Loucy (cell line): ENCODE measurements at regions not wholly inside any gene's neighbourhood (a gene's known extent, or its start where the extent isn't known, plus 50 kb on each side); places are given as distances from the start of the nearest gene placed in this dataset.

Experiments
- H2AFZ ChIP-seq: fragments of 200-600 bp; sonication (generic); 2 replicates; pipeline ENCODE4 v1.6.0; 2016; ENCODE audit warnings: antibody characterized with exemption, mild to moderate bottlenecking, low read length, moderate library complexity
- H3F3A ChIP-seq: fragments of 200-600 bp; 2 replicates; pipeline ENCODE4 v1.6.0; 2016; ENCODE audit warnings: antibody characterized with exemption, low read depth, mild to moderate bottlenecking
- H3K27me3 ChIP-seq: fragments of 200-600 bp; sonication (generic); 2 replicates; pipeline ENCODE4 v1.6.1; 2014; ENCODE audit warnings: low read length, mild to moderate bottlenecking; ENCODE audit not compliant: insufficient read depth, poor library complexity, severe bottlenecking
- H3K36me3 ChIP-seq: fragments of 200-600 bp; sonication (generic); 2 replicates; pipeline ENCODE4 v1.6.1; 2016; ENCODE audit warnings: low read length; ENCODE audit not compliant: insufficient read depth
- H3K4me1 ChIP-seq: fragments of 200-600 bp; sonication (generic); 2 replicates; pipeline ENCODE4 v1.5.1; 2014; ENCODE audit warnings: low read length, mild to moderate bottlenecking; ENCODE audit not compliant: insufficient read depth, poor library complexity, severe bottlenecking
- H3K4me2 ChIP-seq: fragments of 200-600 bp; sonication (generic); 2 replicates; pipeline ENCODE4 v1.6.0; 2014; ENCODE audit warnings: antibody characterized with exemption, low read length, low read depth, mild to moderate bottlenecking; ENCODE audit not compliant: poor library complexity, severe bottlenecking
- H3K4me3 ChIP-seq: fragments of 200-600 bp; sonication (generic); 2 replicates; pipeline ENCODE4 v1.5.1; 2014; ENCODE audit warnings: low read length, mild to moderate bottlenecking, mixed read lengths; ENCODE audit not compliant: poor library complexity, severe bottlenecking
- H3K79me2 ChIP-seq: fragments of 200-600 bp; sonication (generic); 2 replicates; pipeline ENCODE4 v1.6.1; 2014; ENCODE audit warnings: low read length; ENCODE audit not compliant: insufficient read depth
- H3K9ac ChIP-seq: fragments of 200-600 bp; sonication (generic); 2 replicates; pipeline ENCODE4 v1.6.0; 2014; ENCODE audit warnings: mild to moderate bottlenecking, low read depth, low read length, moderate library complexity; ENCODE audit not compliant: poor library complexity, severe bottlenecking
- H3K9me2 ChIP-seq: fragments of 200-600 bp; sonication (generic); replicated peaks from 2 replicates; pipeline ENCODE4 v1.6.1; 2016; ENCODE audit warnings: low read depth, low read length, mixed read lengths
- H3K9me3 ChIP-seq: fragments of 200-600 bp; sonication (generic); 2 replicates; pipeline ENCODE4 v1.6.1; 2014; ENCODE audit warnings: mild to moderate bottlenecking, antibody characterized with exemption, low read length, low read depth; ENCODE audit not compliant: insufficient read depth
- H4K20me1 ChIP-seq: fragments of 200-600 bp; sonication (generic); 2 replicates; pipeline ENCODE4 v1.6.0; 2014; ENCODE audit warnings: antibody characterized with exemption, low read length, mild to moderate bottlenecking; ENCODE audit not compliant: insufficient read depth, poor library complexity, severe bottlenecking
- CTCF ChIP-seq: fragments of 200-600 bp; sonication (generic); conservative IDR thresholded peaks from 2 replicates; pipeline ENCODE4 v1.5.1; 2014; ENCODE audit warnings: mild to moderate bottlenecking, antibody characterized with exemption, low read length
- EZH2phosphoT487 ChIP-seq: fragments of 200-600 bp; IDR thresholded peaks from 2 replicates; pipeline ENCODE4 v1.6.1; 2018; ENCODE audit warnings: antibody characterized with exemption, mild to moderate bottlenecking, moderate library complexity, borderline replicate concordance

- Histone ChIP-seq H3K36me3 (no peaks in the 10 kb centered on the region), H3K79me2 (no peaks in the 10 kb centered on the region), H3K9ac (no peak overlapping the region), H3K4me2 (peak overlapping the region; percentile 54), H3K4me1 (peaks cover 27% of the 10 kb centered on the region), H2AFZ (0 out of 2 replicates have a peak overlapping the region, but pooled peaks have one; percentile 32), H3K27me3 (no peaks in the 10 kb centered on the region), H3K4me3 (peak overlapping the region; percentile 10), H3F3A (no peaks in the 10 kb centered on the region; the same call in 1 of the 2 replicates), H3K9me2 (no peaks in the 10 kb centered on the region), H4K20me1 (no peaks in the 10 kb centered on the region), H3K9me3 (no peaks in the 10 kb centered on the region)
- TF ChIP-seq CTCF (no peak), EZH2phosphoT487 (no peak)
These were observed 209.8 kb upstream of the FLRT2 start for GRCh38 chr14:85319998-85320630.

- H4K20me1 ChIP-seq: no peaks in the 10 kb centered on the region
- H3K4me3 ChIP-seq: no peak overlapping the region
- no peak overlapping the region for H2AFZ ChIP-seq
- H3K27me3 ChIP-seq: no peaks in the 10 kb centered on the region
- TF ChIP-seq CTCF (no peak), EZH2phosphoT487 (no peak)
- no peak overlapping the region for H3K9ac ChIP-seq
- H3K4me2 ChIP-seq: no peak overlapping the region
- H3K36me3 ChIP-seq: no peaks in the 10 kb centered on the region
- peaks cover 8% of the 10 kb centered on the region for H3K4me1 ChIP-seq
- H3K79me2 ChIP-seq: no peaks in the 10 kb centered on the region
- H3F3A ChIP-seq: no peaks in the 10 kb centered on the region; the same call in 1 of the 2 replicates
- H3K9me2 ChIP-seq: no peaks in the 10 kb centered on the region
- no peaks in the 10 kb centered on the region for H3K9me3 ChIP-seq
These were observed 204.6 kb upstream of the FLRT2 start for GRCh38 chr14:85325134-85326017.

GRCh38 chr14:85332401-85332800 lies 197.5 kb upstream of the FLRT2 start:
- no peaks in the 10 kb centered on the region for H3K79me2 ChIP-seq
- H3K4me2 ChIP-seq: peak overlapping the region; percentile 48
- TF ChIP-seq EZH2phosphoT487 (no peak), CTCF (no peak)
- H4K20me1 ChIP-seq: no peaks in the 10 kb centered on the region
- no peaks in the 10 kb centered on the region for H3K9me3 ChIP-seq
- no peak overlapping the region for H2AFZ ChIP-seq
- H3F3A ChIP-seq: 0 out of 2 replicates have a peak, but pooled peaks cover 2% of the 10 kb centered on the region
- no peaks in the 10 kb centered on the region for H3K36me3 ChIP-seq
- H3K9me2 ChIP-seq: no peaks in the 10 kb centered on the region
- no peak overlapping the region for H3K9ac ChIP-seq
- no peaks in the 10 kb centered on the region for H3K27me3 ChIP-seq
- H3K4me3 ChIP-seq: peak overlapping the region; percentile 40
- H3K4me1 ChIP-seq: peaks cover 29% of the 10 kb centered on the region
